Activated T-cell treated with anti-CD3 and anti-CD28 coated beads for 24 hours (primary cell): ENCODE measurements at regions not wholly inside any gene's neighbourhood (a gene's known extent, or its start where the extent isn't known, plus 50 kb on each side); places are given as distances from the start of the nearest gene placed in this dataset.
"Not testable (repeated sequence)": the region's sequence is repeated elsewhere in the genome, so short reads cannot be mapped to it uniquely, and the experiment has no call there.

Source experiments
- DNase-seq: peaks from one replicate; pipeline ENCODE4 v3.0.0-alpha.2; 2020; ENCODE audit warnings: low read depth

DNA sequence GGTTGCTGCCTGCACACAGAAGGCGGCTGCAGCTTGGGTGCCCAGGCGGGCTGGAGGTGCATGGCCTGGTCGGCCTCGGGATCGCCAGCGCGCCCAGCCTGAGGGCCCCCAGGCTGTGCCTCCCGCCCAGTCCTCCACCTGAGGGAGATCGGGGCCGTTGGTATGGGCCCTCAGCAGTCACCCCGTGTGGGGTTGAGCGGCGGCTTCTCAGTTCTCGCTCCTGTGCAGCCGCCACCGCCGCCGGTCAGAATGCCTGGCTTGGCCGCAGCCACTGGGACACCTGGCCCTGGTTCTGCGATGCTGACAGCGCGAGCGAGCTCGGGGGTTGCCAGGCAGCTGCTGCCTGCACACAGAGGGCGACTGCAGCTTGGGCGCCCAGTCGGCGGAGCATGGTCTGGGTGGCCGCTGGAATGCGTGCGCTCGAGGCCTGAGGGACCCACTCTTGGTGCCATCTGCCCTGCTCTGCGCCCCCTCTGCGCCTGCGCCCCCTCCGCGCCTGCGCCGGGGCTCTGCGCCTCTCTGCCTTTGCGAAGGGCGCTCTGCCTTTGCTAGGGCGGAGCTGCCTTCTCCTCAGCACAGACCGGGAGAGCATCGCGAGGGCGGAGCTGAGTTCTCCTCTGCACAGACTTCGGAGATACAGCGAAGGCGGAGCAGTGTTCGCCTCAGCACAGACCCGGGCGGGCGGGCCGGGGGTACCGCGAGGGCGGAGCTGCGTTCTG lies 84.6 kb upstream of the ZNG1F start:
- DNase-seq = peak; percentile 81

DNA sequence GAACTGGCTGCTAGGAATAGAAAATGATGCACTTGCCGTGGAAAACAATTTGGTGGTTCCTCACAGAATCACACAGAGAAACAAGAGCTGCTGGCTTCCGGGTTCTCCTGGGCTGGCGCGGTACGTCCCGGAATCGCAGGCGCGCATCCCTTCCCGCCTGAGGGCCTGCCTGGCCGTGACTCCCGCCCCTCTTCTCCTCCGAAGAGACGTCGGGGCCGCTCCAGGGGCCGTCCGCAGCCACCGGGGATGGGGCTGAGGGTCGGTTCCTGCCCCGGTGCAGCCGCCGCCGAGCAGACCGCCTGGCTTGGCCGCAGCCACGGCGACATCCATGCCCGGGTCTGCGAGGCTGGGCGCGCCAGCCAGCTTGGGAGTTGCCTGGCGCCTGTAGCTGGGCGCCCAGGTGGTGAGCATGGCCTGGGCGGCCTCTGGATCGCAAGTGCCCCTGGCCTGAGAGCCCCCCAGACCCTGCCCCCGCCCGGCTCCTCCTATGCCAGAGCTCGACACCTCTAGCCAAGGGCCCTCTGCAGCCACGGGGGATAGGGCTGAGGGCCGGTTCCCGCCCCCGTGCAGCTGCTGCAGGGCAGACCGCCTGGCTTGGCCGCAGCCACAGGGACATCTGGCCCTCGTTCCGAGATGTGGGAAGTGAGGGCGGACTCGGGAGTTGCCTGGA lies 83.9 kb upstream of the ZNG1F start:
- peak; percentile 14 for DNase-seq

DNA sequence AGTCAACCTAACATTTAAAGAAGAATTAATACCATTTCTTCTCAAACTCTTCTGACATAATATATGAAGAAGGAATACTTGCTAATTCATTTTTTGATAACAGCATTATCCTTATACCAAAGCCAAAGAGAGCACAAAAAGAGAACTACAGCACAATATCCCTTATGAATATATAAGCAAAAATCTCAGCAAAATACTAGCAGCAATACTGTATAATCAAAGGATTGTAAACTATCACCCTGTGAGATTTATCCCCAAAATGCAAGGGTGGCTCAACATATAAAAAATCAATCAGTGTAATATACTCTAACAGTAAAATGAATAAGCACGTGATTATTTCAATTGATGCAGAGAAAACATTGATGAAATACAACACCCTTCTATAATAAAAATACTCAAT lies 81.9 kb upstream of the ZNG1F start:
- not testable (repeated sequence) for DNase-seq

DNA sequence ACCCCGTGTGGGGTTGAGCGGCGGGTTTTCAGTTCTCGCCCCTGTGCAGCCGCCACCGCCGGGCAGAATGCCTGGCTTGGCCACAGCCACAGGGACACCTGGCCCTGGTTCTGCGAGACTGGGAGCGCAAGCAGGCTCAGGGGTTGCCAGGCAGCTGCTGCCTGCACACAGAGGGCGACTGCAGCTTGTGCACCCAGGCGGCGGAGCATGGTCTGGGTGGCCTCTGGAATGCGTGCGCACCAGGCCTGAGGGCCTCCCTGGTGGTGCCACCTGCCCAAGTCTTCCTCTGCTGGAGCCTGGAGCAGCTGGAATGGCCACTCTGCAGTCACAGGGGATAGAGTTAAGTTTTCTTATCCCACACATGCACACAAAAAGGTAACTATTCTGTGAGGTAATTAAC lies 80.4 kb upstream of the ZNG1F start:
- DNase-seq = not testable (repeated sequence)

DNA sequence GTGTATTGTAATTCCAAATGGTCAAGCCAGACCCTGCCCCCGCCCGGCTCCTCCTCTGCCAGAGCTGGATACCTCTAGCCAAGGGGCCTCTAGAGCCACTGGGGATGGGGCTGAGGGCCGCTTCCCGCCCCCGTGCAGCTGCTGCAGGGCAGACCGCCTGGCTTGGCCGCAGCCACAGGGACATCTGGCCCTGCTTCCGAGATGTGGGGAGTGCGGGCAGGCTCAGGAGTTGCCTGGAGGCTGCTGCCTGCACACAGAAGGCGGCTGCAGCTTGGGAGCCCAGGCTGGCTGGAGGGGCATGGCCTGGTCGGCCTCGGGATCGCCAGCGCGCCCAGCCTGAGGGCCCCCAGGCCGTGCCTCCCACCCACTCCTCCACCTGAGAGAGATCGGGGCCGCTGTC lies 79.9 kb upstream of the ZNG1F start:
- DNase-seq = not testable (repeated sequence)

DNA sequence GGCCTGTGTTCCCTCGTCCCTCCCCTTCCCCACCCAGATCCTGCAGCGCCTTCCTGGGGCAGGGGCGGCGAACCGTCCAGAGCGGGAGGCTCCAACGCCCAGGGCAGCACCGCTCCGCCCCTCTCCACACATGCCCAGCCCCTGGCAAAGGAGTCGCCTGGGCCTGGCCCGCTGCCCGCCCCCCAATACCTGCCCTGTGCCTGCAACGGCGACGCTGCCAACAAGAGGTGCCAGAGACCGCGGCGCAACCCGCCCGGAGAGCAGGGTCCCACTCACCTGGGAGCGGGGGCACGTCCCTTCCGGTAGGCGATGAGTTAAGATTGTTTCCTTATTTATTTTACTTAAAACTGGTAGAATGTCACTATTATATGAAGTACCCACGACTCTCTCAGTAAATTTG lies 77.5 kb upstream of the ZNG1F start:
- DNase-seq = not testable (repeated sequence)

DNA sequence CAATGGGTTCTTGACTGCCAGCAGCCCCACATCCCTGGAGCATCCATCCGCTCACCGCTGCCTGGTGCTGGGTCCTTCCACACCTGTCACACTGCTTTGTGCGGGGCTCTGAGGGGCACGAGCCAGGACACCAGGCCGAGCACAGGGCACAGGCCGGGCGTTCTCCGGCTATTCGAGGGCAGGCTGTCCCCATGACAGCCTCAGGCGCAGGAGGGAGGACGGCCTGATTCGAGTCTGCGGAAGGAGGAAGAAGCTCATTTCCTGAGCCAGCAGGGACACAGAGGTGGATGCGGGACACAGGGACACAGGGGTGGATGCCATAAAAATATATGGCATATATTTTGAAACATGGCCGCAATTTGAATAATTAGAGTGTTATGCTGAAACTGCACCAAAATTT lies 76.9 kb upstream of the ZNG1F start:
- DNase-seq = not testable (repeated sequence)

DNA sequence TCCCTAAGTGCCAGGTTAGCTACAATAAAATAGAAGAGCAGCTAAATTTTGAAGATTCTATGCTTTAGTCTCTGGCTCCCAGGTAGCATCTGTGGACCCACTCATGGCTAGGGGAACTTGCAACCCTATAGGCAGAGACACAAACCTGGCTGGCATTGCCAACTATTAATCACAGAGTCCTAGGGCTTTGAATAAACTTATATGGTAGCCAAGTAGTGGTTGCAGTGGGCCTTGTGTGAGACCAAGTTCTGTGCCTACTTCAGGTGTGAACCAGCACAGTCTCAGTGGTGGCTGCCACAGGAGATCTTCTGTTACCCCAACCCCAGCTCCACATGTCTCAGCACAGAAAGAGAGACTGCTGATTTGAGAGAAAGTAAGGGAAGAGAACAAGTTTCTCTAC lies 62.9 kb upstream of the ZNG1F start:
- DNase-seq = not testable (repeated sequence)

DNA sequence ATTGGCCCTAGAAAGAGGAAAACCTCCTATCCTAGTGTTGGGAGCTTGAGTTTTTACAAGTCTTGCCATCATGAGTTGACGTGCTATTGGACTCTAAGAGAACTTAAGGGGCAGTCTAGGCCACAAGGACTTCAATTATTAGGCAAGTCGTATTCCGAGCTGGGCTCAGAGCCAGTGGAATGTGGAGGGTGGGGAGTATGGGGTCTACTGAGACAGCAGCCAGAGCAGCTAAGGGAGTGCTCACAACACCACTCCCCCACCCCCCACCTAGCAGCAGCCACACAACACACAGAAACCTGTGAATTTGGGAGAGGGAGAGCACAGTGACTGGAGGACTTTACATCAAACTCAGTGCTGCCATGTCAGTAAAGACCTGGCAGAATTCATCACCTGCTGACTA lies 62.0 kb upstream of the ZNG1F start:
- not testable (repeated sequence) for DNase-seq

DNA sequence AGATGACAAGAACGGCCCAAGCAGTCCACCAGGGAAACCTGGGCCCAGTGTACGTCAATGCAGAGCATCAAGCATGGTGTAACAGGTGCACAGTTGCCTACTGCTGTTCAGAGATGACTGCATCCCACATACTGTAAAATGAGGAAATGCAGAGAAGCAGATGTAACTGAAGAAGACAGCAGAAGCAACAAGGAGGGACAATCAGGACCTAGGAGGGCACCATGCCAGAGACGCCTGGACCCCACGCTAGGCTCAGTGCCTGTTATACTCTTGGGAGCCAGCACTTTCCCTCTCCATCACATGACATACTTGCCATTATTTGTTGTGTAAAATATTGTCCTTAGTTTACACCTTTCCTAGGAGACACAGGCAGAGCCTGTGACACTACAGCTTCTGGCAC lies 57.6 kb upstream of the ZNG1F start:
- DNase-seq = not testable (repeated sequence)
